NCI-H187 (cell line): ENCODE measurements at regions not wholly inside any gene's neighbourhood (a gene's known extent, or its start where the extent isn't known, plus 50 kb on each side); places are given as distances from the start of the nearest gene placed in this dataset.

Experiments
- DNase-seq, 2 experiments: peaks; one replicate each; lab custom pipeline; 2025; lab: John Stamatoyannopoulos, UW

- no peak for DNase-seq
Measured at GRCh38 chr14:78073028-78073427, 97.1 kb upstream of the NRXN3 start.

- peak; percentile 57 to 78 for DNase-seq
Measured at GRCh38 chr14:78074561-78074960, 95.6 kb upstream of the NRXN3 start.

GRCh38 chr14:78075033-78075432, 95.1 kb upstream of the NRXN3 start:
- DNase-seq, result peak in 1 of 2 experiments; percentile 78

DNA sequence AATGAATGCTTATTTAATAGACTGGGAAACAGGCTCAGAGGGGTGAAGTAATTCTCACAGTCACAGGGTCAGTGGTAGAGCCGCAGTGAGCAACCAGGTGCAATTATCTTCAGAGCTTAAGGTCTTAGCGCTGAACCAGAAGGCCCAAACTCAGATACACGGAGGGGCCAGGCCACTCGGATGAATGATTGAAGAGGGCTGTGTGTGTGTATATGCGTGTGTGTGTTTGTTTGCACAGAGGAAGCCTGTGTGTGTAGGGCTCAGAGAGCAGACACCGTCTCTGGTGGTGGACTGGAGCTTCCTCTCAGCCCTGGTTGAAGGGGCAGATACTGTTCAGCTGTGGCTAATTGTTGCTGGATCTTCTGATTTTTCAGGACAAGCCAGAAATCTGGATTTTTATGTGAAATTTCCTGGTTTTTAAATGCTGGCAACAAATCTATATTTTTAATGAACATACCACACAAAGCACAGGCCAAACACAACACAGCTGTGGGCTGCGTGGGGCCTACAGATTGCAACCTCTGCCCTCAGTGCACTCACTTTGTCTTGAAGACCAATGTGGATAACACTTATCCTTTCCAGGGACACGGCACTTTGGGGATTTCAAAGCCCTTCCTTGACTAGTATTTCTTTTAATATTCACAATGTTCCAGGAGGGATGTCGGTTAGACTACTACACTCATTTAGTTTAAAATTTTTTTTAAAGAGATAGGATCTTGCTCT, 94.5 kb upstream of the NRXN3 start:
- peak; percentile 42 to 64 for DNase-seq

GRCh38 chr14:78081245-78081644, 88.9 kb upstream of the NRXN3 start:
- DNase-seq, result no peak

GRCh38 chr14:78083837-78084236, 86.3 kb upstream of the NRXN3 start:
- no peak for DNase-seq

GRCh38 chr14:78086342-78086741, 83.8 kb upstream of the NRXN3 start:
- no peak for DNase-seq

- DNase-seq, result peak; percentile 53 to 60
Measured at GRCh38 chr14:78088916-78089315, 81.3 kb upstream of the NRXN3 start.

DNA sequence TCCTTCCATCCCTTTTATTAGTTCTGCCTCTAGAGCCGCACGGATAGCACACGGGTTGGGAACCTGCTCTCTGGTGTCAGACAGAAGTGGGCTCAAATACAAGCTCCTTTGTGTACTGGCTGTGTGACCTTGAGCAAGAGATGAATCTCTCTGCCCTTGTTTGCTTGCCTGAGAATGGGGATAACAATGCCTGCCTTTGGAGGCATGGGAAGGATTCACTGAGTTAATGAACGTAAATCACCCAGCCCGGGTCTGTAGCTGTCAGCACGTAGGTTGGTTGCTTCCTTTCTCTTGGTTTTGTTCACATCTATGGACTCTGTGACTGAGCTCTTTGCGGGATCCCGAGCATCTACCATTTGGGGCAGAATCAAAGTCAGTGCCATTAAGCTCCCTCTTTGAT, 79.3 kb upstream of the NRXN3 start:
- no peak for DNase-seq

DNA sequence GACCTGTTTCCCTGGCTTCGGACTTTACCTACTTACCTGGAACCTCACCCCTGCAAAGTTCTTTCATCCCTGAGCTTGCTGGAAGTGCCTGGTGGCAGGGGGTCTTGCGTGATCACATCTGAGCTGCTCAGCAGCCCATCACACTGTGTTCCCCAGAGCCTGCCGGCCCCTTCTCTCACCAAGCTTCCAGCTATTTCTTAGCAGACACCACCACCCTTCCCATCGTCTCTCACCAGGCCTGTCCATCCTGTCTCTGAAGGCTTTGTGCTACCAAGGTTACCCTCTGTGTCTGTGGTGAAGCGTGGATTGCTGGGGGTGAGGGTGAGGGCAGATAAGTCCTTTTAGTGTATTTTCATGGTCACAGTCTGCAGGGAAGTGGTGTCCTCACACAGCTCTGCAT, 78.8 kb upstream of the NRXN3 start:
- no peak for DNase-seq

DNA sequence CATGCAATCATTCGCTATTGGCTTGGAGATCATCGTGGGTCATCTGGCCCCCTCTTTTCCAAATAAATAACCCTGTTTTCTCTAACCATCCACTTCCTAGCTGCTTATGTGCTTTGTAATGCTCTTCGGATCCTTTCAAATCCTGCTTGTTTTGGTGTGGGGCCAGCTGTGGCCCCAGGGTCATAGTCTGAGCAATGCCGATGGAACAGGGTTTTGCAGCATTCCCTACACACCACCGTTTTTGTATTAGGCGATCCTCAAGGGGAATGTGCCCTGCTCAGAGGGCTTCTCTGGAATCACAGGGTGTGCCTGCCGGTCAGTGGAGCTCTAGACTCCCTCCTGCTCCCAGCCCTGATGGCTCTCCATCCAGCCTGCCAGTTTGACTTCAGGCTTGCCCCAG, 78.1 kb upstream of the NRXN3 start:
- DNase-seq, result no peak

DNA sequence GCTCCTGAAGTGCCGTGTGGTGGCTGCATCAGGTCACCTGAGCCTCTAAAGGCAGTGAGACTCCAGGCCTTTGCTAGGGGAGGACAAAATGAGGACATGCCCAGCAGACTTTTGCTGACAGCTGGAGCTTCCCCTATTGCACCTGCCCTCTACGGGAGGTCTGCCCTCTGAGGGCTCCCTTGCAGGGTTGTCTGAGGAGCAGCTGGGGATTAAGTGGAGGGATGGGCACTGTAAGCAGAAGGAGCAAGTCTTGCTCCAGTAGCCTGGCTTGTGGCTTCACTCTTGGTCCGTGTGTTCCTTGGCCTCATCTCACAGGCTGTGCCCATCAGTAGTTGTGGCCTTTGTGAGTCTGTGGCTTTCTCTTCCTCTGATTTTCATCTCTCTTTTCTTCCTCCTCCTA, 66.9 kb upstream of the NRXN3 start:
- DNase-seq, result peak; percentile 43 to 65

GRCh38 chr14:78104160-78104559, 66.0 kb upstream of the NRXN3 start:
- DNase-seq, result no peak

DNA sequence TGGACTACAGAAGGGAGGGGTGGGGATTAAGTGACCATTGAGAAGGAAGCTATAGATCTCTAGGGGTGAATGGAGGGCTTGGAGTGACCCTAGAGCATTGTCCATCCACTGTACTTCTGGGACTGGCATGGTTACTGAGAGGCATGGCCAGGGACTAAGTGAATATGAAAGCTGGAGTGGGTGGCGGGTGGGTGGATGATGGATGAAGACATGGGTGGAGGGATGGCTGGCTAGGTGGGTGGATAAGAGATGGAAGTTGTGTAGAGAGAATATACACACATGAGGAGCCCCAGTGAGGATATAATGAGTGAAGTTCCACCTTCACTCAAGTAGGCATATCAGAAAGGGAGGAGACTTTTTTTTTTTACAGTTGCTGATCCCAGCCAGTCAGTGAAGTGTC, 65.5 kb upstream of the NRXN3 start:
- DNase-seq, result no peak

- no peak for DNase-seq
Measured at GRCh38 chr14:78106381-78106780, 63.8 kb upstream of the NRXN3 start.

- no peak for DNase-seq
Measured at GRCh38 chr14:78107166-78107565, 63.0 kb upstream of the NRXN3 start.

DNA sequence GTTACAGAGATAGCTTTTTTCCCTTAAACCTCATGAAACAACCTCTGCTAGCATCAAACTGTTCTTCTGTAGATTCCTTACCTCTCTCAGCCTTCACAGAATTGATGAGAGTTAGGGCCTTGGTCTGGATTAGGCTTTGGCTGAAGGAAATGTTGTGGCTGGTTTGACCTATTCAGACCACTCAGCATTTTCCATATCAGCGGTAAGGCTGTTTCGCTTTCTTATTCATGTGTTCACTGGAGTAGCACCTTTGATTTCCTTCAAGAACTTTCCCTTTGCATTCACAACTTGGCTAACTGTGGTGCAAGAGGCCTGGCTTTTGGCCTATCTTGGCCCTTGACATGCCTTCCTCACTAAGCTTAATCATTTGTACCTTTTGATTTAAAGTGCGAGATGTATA, 50.7 kb upstream of the NRXN3 start:
- DNase-seq, result no peak
